BJ (cell line): ENCODE measurements at regions not wholly inside any gene's neighbourhood (a gene's known extent, or its start where the extent isn't known, plus 50 kb on each side); places are given as distances from the start of the nearest gene placed in this dataset. TPM values are rescaled to one million over a fixed set of nuclear protein-coding genes. Genes with fewer than 3 reads are reported as not detected.
"Not testable (repeated sequence)": the region's sequence is repeated elsewhere in the genome, so short reads cannot be mapped to it uniquely, and the experiment has no call there.

Source experiments
- CTCF ChIA-PET: fragments of 350-600 bp; formaldehyde crosslinking; extraction: SDS; loops from one replicate; lab custom pipeline; 2021; ENCODE audit warnings: antibody characterized with exemption, inconsistent platforms; lab: Yijun Ruan, JAX
- POLR2A ChIA-PET: fragments of 300-600 bp; sonication (Branson Sonifier 250); formaldehyde crosslinking; extraction: SDS; loops from one replicate; lab custom pipeline; 2021; ENCODE audit warnings: antibody characterized with exemption; lab: Charles Lee
- DNase-seq: peaks from one replicate; pipeline ENCODE4 v3.0.0-alpha.2; 2011; ENCODE audit warnings: low read depth
- H3K27me3 ChIP-seq: 2 replicates; pipeline ENCODE4 v1.6.0; 2011; ENCODE audit warnings: low read length; ENCODE audit not compliant: control insufficient read depth, insufficient read depth
- H3K36me3 ChIP-seq: 2 replicates; pipeline ENCODE4 v1.5.1; 2011; ENCODE audit warnings: low read length; ENCODE audit not compliant: control insufficient read depth, insufficient read depth
- H3K4me3 ChIP-seq: 2 replicates; pipeline ENCODE4 v1.5.1; 2011; ENCODE audit warnings: low read depth, mild to moderate bottlenecking, control low read depth, low read length
- small RNA-seq: library from RNA; depleted of rRNA; stranded (forward); fragments of <200 nt; gene quantifications from one replicate; pipeline ENCODE3, GENCODE V24; 2012; ENCODE audit warnings: low replicate concordance, low read depth; ENCODE audit not compliant: insufficient read length
- TF ChIP-seq, protein P1 (sequence below): IDR thresholded peaks from 2 replicates; pipeline ENCODE4 v1.5.1; 2011; ENCODE audit warnings: low read depth, mild to moderate bottlenecking, control low read depth, inconsistent platforms, low read length, moderate library complexity; ENCODE audit not compliant: insufficient read depth

DNA sequence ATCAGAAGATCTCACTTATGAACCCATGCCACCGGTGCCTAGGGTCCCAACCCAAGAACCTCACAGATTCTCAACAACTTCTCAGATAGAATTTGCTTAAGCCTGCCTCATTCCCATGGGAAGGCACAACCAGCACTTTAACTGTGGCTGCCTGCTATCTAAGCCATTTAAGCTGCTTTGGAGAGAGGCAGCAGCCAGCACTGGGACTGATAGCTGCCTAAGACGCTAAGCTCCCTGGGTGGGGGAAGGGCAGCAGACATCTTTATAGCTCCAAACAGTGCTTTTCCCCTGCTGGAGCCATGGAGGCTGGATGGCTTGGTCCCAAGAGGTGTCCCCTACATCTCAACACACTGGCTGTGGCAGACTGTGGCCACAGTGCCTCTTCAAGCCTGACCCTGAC is 1268.6 kb downstream of the FAM133A start:
- ChIA-PET CTCF (no interaction called here), POLR2A (no interaction called here)
- Histone ChIP-seq H3K27me3 (no peaks in the 10 kb centered on the region), H3K36me3 (no peaks in the 10 kb centered on the region), H3K4me3 (no peak overlapping the region)
- DNase-seq, result no peak
- TF ChIP-seq, protein P1, sequence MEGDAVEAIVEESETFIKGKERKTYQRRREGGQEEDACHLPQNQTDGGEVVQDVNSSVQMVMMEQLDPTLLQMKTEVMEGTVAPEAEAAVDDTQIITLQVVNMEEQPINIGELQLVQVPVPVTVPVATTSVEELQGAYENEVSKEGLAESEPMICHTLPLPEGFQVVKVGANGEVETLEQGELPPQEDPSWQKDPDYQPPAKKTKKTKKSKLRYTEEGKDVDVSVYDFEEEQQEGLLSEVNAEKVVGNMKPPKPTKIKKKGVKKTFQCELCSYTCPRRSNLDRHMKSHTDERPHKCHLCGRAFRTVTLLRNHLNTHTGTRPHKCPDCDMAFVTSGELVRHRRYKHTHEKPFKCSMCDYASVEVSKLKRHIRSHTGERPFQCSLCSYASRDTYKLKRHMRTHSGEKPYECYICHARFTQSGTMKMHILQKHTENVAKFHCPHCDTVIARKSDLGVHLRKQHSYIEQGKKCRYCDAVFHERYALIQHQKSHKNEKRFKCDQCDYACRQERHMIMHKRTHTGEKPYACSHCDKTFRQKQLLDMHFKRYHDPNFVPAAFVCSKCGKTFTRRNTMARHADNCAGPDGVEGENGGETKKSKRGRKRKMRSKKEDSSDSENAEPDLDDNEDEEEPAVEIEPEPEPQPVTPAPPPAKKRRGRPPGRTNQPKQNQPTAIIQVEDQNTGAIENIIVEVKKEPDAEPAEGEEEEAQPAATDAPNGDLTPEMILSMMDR, result no peak

DNA sequence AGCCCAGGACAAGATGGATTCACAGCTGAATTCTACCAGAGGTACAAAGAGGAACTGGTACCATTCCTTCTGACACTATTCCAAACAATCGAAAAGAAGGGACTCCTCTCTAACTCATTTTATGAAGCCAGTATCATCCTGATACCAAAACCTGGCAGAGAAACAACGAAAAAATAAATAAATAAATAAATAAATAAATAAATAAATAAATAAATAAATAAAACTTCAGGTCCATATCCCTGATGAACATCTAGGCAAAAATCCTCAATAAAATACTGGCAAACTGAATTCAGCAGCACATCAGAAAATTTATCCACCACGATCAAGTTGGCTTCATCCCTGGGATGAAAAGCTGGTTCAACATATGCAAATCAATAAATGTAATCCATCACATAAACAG is 1272.1 kb downstream of the FAM133A start:
- CTCF ChIA-PET, POLR2A ChIA-PET, H3K36me3 ChIP-seq, H3K27me3 ChIP-seq, H3K4me3 ChIP-seq, DNase-seq: not testable (repeated sequence)

DNA sequence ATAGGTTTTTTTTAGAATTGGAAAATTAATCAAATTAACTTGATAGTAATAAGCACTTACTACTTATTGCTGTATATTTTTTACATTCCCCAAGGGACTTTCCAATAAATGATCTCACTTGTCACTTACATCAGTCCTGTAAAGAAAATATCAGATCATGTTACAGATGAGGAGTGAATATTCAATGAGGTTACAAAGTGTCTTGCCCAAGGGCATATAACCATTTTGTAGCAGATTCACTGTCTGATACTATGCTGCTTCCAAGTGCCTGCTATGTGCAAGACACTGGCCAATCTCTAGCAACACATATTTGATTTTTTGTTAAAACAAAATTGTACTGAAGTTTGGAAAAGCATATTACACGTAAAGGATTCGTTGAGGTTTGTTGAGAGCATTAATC is 1287.7 kb downstream of the FAM133A start:
- TF ChIP-seq, protein P1, result no peak
- ChIA-PET CTCF (no interaction called here), POLR2A (no interaction called here)
- no peak for DNase-seq
- Histone ChIP-seq H3K4me3 (no peak overlapping the region), H3K27me3 (no peaks in the 10 kb centered on the region), H3K36me3 (no peaks in the 10 kb centered on the region)

DNA sequence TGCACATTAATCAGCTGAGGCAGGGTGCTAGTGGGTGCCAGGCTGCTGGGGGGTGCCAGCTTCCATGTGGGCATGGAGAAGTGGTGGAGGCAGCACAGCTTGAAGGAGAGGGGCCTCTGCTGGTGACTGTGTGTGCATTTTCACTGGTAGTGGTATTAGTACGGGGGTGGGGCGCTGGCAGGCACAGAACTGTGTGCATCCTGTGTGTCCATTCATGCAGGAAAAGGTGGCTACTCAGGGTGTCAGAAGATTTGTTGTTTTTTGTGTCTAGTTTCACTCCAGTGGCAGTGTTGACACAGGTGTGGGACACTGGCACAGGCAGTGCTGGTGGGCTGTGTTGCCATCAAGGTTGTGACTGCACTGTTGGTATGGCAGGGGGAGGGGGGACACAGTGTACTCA is 1303.6 kb downstream of the FAM133A start:
- CTCF ChIA-PET, result no interaction called here
- POLR2A ChIA-PET, result no interaction called here
- TF ChIP-seq, protein P1, result no peak
- DNase-seq, result no peak
- H3K36me3 ChIP-seq, result no peaks in the 10 kb centered on the region
- no peak overlapping the region for H3K4me3 ChIP-seq
- no peaks in the 10 kb centered on the region for H3K27me3 ChIP-seq

DNA sequence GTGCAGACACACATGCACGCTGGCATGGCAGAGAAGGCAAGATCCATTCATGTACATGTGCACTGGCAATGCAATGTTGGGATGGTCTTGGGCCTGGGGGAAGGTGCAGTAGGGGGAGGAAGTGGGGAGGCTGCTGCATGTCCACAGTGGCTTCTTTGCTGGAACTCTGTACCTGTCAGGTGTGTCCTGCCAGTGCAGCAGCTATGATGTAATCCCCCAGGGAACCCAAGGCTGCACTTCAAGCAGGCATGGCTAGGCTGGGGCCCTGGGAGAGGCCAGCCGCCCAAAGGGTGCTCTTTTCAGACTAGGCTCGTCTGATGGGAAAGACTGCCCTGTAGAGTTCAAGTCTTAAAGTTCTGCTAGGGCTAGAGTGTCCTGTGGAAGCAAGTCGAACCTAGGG is 1304.0 kb downstream of the FAM133A start:
- POLR2A ChIA-PET, result no interaction called here
- no peaks in the 10 kb centered on the region for H3K36me3 ChIP-seq

More for the DNA sequence above, 1304.0 kb downstream of the FAM133A start:
- CTCF ChIA-PET, result no interaction called here
- TF ChIP-seq, protein P1, result no peak
- no peaks in the 10 kb centered on the region for H3K27me3 ChIP-seq
- no peak for DNase-seq
- H3K4me3 ChIP-seq, result no peak overlapping the region

Small RNA genes lying in the stretch of these regions (small RNA-seq; reads per million reads assigned to genes)
- gene RF00019, result not detected
